ENCODE measurements at regions not wholly inside any gene's neighbourhood (a gene's known extent, or its start where the extent isn't known, plus 50 kb on each side); places are given as distances from the start of the nearest gene placed in this dataset.

DNA sequence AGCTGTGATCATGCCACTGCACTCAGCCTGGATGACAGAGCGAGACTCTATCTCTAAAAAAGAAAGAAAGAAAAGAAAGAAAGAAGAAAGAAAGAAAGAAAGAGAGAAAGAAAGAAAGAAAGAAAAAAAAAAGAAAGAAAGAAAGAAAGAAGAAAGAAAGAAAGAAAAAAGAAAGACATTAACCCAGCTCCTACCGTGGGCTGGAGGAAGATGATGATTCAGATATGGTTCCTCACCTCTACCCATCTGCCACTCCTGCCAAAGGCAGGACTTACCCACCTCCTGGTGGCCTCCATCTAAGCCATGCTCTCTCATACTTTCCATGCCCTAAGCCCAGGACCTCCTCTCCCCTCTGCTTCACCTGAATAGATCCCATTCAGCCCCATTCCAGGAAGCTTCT is 93.3 kb upstream of the LHX1 start:
- TF ChIP-seq, protein P1, sequence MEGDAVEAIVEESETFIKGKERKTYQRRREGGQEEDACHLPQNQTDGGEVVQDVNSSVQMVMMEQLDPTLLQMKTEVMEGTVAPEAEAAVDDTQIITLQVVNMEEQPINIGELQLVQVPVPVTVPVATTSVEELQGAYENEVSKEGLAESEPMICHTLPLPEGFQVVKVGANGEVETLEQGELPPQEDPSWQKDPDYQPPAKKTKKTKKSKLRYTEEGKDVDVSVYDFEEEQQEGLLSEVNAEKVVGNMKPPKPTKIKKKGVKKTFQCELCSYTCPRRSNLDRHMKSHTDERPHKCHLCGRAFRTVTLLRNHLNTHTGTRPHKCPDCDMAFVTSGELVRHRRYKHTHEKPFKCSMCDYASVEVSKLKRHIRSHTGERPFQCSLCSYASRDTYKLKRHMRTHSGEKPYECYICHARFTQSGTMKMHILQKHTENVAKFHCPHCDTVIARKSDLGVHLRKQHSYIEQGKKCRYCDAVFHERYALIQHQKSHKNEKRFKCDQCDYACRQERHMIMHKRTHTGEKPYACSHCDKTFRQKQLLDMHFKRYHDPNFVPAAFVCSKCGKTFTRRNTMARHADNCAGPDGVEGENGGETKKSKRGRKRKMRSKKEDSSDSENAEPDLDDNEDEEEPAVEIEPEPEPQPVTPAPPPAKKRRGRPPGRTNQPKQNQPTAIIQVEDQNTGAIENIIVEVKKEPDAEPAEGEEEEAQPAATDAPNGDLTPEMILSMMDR (IDR thresholded peaks at IDR 0.05; ENCODE audit: borderline replicate concordance, extremely low read depth, low read length, poor library complexity, severe bottlenecking): no peak
- TF ChIP-seq EZH2 (IDR thresholded peaks at IDR 0.05; ENCODE audit: borderline replicate concordance, low read depth, low read length, severe bottlenecking): no peak

All from DND-41 (cell line).